ENCODE measurements at regions not wholly inside any gene's neighbourhood (a gene's known extent, or its start where the extent isn't known, plus 50 kb on each side); places are given as distances from the start of the nearest gene placed in this dataset.

DNA sequence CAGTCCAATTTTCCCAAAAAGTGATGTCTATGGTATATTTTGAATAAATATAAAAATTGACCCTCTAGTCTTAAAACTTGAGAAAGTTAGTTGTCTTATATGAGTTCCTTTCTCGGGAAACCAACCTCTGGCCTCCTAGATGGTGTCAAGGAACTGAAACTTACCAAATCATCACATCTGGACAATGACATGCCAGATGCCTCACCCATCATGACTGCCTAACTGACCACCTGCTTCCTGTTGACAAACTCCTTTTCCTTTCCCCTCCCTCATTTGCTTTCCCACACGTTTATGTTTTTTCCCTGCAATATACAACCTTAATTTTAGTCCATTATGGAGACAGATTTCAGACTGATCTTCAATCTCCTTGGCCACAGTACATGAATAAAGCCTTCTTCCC, 731.0 kb downstream of the EPHA7 start:
- peak in 1 of 4 donors; percentile 13 for TF ChIP-seq EP300 (IDR thresholded peaks at IDR 0.05)
- TF ChIP-seq, protein P1, sequence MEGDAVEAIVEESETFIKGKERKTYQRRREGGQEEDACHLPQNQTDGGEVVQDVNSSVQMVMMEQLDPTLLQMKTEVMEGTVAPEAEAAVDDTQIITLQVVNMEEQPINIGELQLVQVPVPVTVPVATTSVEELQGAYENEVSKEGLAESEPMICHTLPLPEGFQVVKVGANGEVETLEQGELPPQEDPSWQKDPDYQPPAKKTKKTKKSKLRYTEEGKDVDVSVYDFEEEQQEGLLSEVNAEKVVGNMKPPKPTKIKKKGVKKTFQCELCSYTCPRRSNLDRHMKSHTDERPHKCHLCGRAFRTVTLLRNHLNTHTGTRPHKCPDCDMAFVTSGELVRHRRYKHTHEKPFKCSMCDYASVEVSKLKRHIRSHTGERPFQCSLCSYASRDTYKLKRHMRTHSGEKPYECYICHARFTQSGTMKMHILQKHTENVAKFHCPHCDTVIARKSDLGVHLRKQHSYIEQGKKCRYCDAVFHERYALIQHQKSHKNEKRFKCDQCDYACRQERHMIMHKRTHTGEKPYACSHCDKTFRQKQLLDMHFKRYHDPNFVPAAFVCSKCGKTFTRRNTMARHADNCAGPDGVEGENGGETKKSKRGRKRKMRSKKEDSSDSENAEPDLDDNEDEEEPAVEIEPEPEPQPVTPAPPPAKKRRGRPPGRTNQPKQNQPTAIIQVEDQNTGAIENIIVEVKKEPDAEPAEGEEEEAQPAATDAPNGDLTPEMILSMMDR (IDR thresholded peaks at IDR 0.05) = no peak
- peak in 1 of 2 donors; percentile 80 for ATAC-seq (ENCODE audit: low FRiP score in 2 of 2)
- WGBS, 2 donors = 30 to 43% methylated on average over 2 of the region's 2 CpGs

DNA sequence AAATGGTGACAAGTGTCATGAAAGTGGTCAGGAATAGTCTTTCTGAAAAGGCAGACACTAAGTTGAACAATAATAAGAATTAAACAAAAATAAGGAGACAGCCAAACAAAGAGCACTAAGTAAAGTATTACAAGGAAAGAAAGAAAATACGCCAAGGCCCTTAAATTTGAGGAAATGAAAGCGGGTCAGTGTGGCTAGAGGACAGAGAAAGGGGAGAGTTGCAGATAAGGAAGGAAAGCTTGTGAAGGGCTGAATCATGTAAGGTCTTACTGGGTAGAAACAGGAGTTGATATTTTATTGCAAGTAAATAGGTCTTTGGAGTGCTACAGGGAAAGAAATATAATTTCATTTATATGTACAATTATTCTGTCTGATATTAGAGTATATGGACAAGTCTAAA, 732.1 kb downstream of the EPHA7 start:
- Histone ChIP-seq H3K27me3 (no peaks in the 10 kb centered on the region), H3K4me3 (no peak overlapping the region), H3K9me3 (no peaks in the 10 kb centered on the region), H3K27ac (no peak overlapping the region), H3K36me3 (no peaks in the 10 kb centered on the region), H3K4me1 (no peaks in the 10 kb centered on the region)
- 54 to 66% methylated on average over 2 of the region's 2 CpGs for WGBS, 2 donors
- DNase-seq (no peak), ATAC-seq (ENCODE audit: low FRiP score in 2 of 2) (peak in 1 of 2 donors; percentile 64)
- TF ChIP-seq POLR2AphosphoS5 (IDR thresholded peaks at IDR 0.05) (no peak), EP300 (IDR thresholded peaks at IDR 0.05) (no peak), POLR2A (IDR thresholded peaks at IDR 0.05) (no peak)
- TF ChIP-seq, protein P1 (IDR thresholded peaks at IDR 0.05) = no peak

More for the DNA sequence above, 731.0 kb downstream of the EPHA7 start:
- no peaks in the 10 kb centered on the region for H3K36me3 ChIP-seq
- DNase-seq = no peak
- H3K4me3 ChIP-seq = no peak overlapping the region
- H3K9me3 ChIP-seq = no peaks in the 10 kb centered on the region
- H3K4me1 ChIP-seq = no peaks in the 10 kb centered on the region
- no peak overlapping the region for H3K27ac ChIP-seq
- H3K27me3 ChIP-seq = no peaks in the 10 kb centered on the region

DNA sequence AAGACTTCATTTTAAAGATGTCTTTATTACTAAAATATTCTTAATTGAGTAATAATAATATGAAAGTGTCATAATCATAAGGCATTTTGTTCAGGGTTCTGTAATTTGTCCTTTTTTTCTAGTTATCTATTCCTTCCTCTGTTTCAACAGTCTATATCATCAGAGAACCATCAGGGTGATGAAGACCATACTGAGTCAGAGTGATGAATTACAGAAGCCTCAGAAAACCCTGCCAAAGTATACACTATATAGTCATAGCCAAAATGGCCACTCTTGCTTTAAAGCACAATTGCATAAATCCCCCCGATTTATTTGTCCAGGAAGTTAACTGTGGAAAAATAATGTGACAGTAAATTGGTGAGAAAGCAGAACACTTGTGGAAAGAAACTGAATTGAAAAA, 735.0 kb downstream of the EPHA7 start:
- TF ChIP-seq EP300 (IDR thresholded peaks at IDR 0.05) = no peak
- TF ChIP-seq POLR2AphosphoS5 (IDR thresholded peaks at IDR 0.05) = no peak
- TF ChIP-seq, protein P1 (IDR thresholded peaks at IDR 0.05) = no peak
- no peak for TF ChIP-seq POLR2A (IDR thresholded peaks at IDR 0.05)
- WGBS, 2 donors = 87% methylated on average over 1 of the region's 1 CpG
- Histone ChIP-seq H3K36me3 (no peaks in the 10 kb centered on the region), H3K4me1 (no peaks in the 10 kb centered on the region), H3K27me3 (no peaks in the 10 kb centered on the region), H3K27ac (no peak overlapping the region), H3K4me3 (no peak overlapping the region), H3K9me3 (no peaks in the 10 kb centered on the region)
- DNase-seq = no peak
- ATAC-seq (ENCODE audit: low FRiP score in 2 of 2) = no peak

DNA sequence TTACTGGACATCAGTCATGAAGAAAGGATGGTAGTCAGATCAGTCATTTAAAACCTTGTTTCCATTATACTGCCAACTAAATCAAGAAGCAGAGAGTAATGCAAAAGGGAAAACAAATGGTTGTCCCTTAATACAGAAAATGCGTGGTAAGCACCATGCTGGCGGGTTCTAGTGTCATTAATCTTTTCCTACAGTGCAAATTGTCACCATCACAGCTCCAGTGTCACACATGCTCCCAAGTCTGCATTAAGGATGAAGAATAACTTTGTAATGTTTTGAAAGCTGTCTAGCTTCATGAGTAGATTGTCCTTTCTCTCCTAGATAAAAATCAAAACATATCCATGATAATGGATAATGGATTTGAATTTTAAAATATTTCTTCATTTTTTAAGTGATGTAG, 735.6 kb downstream of the EPHA7 start:
- no peaks in the 10 kb centered on the region for H3K27me3 ChIP-seq
- TF ChIP-seq, protein P1 (IDR thresholded peaks at IDR 0.05) = no peak
- TF ChIP-seq POLR2AphosphoS5 (IDR thresholded peaks at IDR 0.05) (no peak), POLR2A (IDR thresholded peaks at IDR 0.05) (no peak), EP300 (IDR thresholded peaks at IDR 0.05) (no peak)
- WGBS, 2 donors = 74 to 75% methylated on average over 2 of the region's 2 CpGs
- no peaks in the 10 kb centered on the region for H3K9me3 ChIP-seq
- ATAC-seq (ENCODE audit: low FRiP score in 2 of 2) = no peak
- no peak for DNase-seq
- H3K27ac ChIP-seq = no peak overlapping the region
- H3K36me3 ChIP-seq = no peaks in the 10 kb centered on the region
- no peaks in the 10 kb centered on the region for H3K4me1 ChIP-seq
- H3K4me3 ChIP-seq = no peak overlapping the region

DNA sequence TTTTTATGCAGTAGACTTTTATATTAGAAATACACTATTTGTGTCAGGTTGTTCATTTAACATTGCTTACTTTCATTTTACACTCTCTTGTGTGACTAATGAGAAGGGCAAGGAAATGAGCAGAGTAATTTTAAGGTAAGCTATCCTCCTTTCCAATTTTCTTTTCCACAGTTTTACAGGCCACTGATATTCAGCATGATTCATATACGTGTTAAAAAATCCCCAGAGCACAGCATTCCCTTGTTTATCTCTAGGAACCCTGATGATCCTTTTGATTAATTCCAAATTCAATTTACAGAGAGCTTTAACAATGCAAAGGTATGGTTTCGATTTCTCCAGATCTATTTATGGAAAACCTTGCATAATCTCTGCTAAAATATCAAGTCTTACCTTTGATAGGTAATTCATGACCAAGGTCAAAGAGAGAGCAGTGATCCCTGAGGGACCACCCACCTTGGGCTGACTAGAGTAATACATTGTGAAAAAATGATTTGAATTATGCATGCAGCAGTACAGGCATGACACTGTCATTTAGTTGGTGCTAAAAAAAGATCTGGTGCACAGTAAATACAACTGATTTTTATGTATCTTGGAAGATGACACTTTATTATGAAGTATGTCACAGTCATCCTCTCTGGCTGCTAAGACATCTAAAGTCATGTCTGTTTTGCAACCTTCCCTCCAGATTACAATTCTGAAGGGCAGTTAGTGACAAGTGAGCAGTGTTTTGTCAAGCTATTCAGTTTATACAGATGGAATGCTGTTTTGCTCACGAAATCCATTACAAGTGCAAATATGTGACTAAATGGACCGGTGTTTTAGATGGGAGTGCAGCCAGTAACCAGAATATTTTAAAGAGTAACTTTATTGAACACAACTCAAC, 736.6 kb downstream of the EPHA7 start:
- no peak overlapping the region for H3K4me3 ChIP-seq
- TF ChIP-seq POLR2AphosphoS5 (IDR thresholded peaks at IDR 0.05) (no peak), POLR2A (IDR thresholded peaks at IDR 0.05) (no peak), EP300 (IDR thresholded peaks at IDR 0.05) (no peak)
- TF ChIP-seq, protein P1 (IDR thresholded peaks at IDR 0.05) = no peak

More for the DNA sequence above, 736.6 kb downstream of the EPHA7 start:
- Histone ChIP-seq H3K4me1 (no peaks in the 10 kb centered on the region), H3K27me3 (no peaks in the 10 kb centered on the region), H3K36me3 (no peaks in the 10 kb centered on the region), H3K27ac (no peak overlapping the region), H3K9me3 (no peaks in the 10 kb centered on the region)
- ATAC-seq (ENCODE audit: low FRiP score in 2 of 2) (no peak), DNase-seq (no peak)
- 71 to 75% methylated on average over 4 of the region's 4 CpGs for WGBS, 2 donors

Measured in upper lobe of left lung (tissue), 6 donors.